IPS-18a (cell line): ENCODE measurements at regions not wholly inside any gene's neighbourhood (a gene's known extent, or its start where the extent isn't known, plus 50 kb on each side); places are given as distances from the start of the nearest gene placed in this dataset.

Experiments
- H3K27ac ChIP-seq: one replicate; pipeline ENCODE4 v1.5.1; 2013; ENCODE audit warnings: low read length
- H3K27me3 ChIP-seq: one replicate; pipeline ENCODE4 v1.6.1; 2013; ENCODE audit warnings: mild to moderate bottlenecking, low read length; ENCODE audit not compliant: control insufficient read depth, insufficient read depth
- H3K36me3 ChIP-seq: one replicate; pipeline ENCODE4 v1.6.1; 2013; ENCODE audit warnings: low read depth, low read length; ENCODE audit not compliant: control insufficient read depth
- H3K4me1 ChIP-seq: one replicate; pipeline ENCODE4 v1.6.1; 2013; ENCODE audit warnings: low read depth, low read length; ENCODE audit not compliant: control insufficient read depth
- H3K4me3 ChIP-seq: one replicate; pipeline ENCODE4 v1.5.1; 2013; ENCODE audit warnings: low read length
- H3K9ac ChIP-seq: one replicate; pipeline ENCODE4 v1.6.1; 2013; ENCODE audit warnings: mild to moderate bottlenecking, low read length, moderate library complexity
- H3K9me3 ChIP-seq: one replicate; pipeline ENCODE4 v1.6.1; 2013; ENCODE audit warnings: low read depth, low read length; ENCODE audit not compliant: control insufficient read depth

GRCh38 chr2:5921081-5921642, 229.0 kb downstream of the SOX11 start:
- Histone ChIP-seq H3K9ac (no peak overlapping the region), H3K36me3 (no peaks in the 10 kb centered on the region), H3K4me3 (no peak overlapping the region), H3K27ac (no peak overlapping the region), H3K27me3 (no peaks in the 10 kb centered on the region), H3K9me3 (no peaks in the 10 kb centered on the region), H3K4me1 (no peaks in the 10 kb centered on the region)

DNA sequence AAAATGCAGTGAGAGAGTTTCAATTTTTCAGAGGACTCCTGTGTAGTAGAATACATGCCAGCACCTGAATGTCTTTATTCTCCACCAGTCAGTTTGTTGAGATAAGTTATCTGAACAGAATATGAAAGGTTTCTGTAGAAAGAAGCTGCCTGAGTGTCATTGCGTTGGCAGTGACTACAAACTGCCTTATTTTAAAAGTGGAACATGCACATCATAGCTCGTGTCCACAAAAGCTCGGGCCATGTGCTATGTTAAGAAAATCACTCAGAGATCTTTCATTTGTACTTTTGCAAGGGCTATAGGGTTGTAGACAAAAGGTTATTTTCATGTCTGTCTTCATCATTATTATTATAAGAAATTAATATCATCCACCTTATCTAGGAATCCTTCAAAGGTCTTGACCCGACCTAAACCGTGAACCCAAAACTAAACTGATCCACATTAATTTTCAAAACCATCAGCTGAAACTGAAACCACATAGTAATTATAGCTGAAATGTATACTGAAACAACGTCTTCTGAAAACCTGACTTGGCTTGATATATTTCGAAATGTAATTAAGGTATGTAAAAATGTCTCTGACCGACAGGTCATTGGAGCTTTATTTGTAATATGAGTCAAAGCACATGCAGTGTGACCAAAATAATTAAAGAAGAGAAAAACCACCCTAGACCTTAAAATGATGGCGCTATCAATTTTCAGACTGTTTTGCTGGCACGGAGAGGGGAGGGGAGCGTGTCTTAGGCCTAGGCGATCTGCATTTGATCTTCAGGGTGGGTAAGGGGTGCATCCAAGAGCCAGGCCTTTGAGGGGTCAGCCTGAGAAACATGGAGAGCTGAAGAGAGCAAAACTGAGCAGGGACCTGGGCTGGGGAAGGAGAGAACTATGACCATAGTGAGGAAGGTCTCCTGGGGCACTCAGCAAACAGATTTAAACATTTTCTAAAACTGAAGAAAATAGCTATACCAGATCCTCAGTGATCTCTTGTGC, 232.1 kb downstream of the SOX11 start:
- no peaks in the 10 kb centered on the region for H3K36me3 ChIP-seq
- no peak overlapping the region for H3K27ac ChIP-seq
- no peaks in the 10 kb centered on the region for H3K9me3 ChIP-seq
- H3K4me3 ChIP-seq: no peak overlapping the region
- no peaks in the 10 kb centered on the region for H3K27me3 ChIP-seq
- peaks cover 9% of the 10 kb centered on the region for H3K4me1 ChIP-seq
- no peak overlapping the region for H3K9ac ChIP-seq

- Histone ChIP-seq H3K27me3 (no peaks in the 10 kb centered on the region), H3K9ac (no peak overlapping the region), H3K27ac (no peak overlapping the region), H3K9me3 (no peaks in the 10 kb centered on the region), H3K36me3 (no peaks in the 10 kb centered on the region), H3K4me1 (peaks cover 9% of the 10 kb centered on the region), H3K4me3 (no peak overlapping the region)
Measured at GRCh38 chr2:5925604-5926003, 233.4 kb downstream of the SOX11 start.

GRCh38 chr2:5926871-5927512, 234.8 kb downstream of the SOX11 start:
- peaks cover 9% of the 10 kb centered on the region for H3K4me1 ChIP-seq
- H3K27me3 ChIP-seq: no peaks in the 10 kb centered on the region
- H3K27ac ChIP-seq: no peak overlapping the region
- H3K4me3 ChIP-seq: no peak overlapping the region
- H3K9ac ChIP-seq: no peak overlapping the region
- H3K36me3 ChIP-seq: no peaks in the 10 kb centered on the region
- H3K9me3 ChIP-seq: no peaks in the 10 kb centered on the region

DNA sequence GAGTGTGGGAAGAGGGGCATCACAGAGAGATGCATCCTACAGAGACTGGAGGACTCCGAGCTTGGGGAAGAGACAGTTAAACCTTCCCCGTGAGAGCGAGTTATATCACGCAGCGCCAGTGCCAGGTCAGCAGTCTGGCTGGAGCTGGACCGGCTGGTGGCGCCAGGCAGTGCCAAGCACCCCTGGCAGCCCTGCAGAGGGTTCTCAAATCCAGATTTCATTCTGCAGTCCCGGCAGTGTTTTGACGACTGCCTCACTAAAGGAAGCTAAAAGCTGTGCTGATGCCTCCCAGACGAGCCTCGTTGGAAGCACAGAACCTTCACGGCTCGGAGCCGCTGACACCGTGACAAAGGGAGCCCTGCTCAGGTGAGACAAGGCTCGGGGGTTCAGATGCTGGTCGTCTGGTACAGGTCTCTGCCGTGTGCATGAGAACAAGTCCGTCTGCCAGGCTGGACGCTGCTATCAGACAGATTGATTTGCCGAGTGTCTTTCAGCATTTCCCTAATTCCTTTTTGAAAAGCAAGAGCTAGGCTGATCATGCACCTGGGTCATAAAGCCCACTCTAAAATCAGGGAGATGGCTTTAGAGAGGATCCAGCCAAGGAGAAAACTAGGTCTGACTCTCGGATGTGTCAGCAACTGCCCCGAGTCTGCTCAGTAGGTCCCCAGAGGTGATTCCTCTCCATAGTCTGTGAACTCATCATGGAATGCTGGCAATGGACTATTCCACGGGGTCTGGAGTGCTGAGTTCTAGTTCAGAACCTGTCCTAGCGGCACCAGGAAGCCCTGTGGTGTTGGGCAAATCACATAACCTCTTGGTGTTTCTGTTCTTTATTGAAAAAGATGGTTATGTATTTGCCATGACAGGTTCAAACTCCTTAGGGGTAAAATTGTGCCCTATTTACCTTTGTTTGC, 240.6 kb downstream of the SOX11 start:
- Histone ChIP-seq H3K4me1 (peaks cover 2% of the 10 kb centered on the region), H3K9ac (no peak overlapping the region), H3K4me3 (no peak overlapping the region), H3K27me3 (no peaks in the 10 kb centered on the region), H3K9me3 (no peaks in the 10 kb centered on the region), H3K36me3 (no peaks in the 10 kb centered on the region), H3K27ac (no peak overlapping the region)

- no peak overlapping the region for H3K9ac ChIP-seq
- peaks cover 11% of the 10 kb centered on the region for H3K4me1 ChIP-seq
- H3K27ac ChIP-seq: no peak overlapping the region
- H3K27me3 ChIP-seq: no peaks in the 10 kb centered on the region
- H3K9me3 ChIP-seq: no peaks in the 10 kb centered on the region
- no peaks in the 10 kb centered on the region for H3K36me3 ChIP-seq
- no peak overlapping the region for H3K4me3 ChIP-seq
Measured at GRCh38 chr2:5933669-5934068, 241.5 kb downstream of the SOX11 start.

- no peaks in the 10 kb centered on the region for H3K36me3 ChIP-seq
Measured at GRCh38 chr2:5937321-5937720, 245.1 kb downstream of the SOX11 start.

DNA sequence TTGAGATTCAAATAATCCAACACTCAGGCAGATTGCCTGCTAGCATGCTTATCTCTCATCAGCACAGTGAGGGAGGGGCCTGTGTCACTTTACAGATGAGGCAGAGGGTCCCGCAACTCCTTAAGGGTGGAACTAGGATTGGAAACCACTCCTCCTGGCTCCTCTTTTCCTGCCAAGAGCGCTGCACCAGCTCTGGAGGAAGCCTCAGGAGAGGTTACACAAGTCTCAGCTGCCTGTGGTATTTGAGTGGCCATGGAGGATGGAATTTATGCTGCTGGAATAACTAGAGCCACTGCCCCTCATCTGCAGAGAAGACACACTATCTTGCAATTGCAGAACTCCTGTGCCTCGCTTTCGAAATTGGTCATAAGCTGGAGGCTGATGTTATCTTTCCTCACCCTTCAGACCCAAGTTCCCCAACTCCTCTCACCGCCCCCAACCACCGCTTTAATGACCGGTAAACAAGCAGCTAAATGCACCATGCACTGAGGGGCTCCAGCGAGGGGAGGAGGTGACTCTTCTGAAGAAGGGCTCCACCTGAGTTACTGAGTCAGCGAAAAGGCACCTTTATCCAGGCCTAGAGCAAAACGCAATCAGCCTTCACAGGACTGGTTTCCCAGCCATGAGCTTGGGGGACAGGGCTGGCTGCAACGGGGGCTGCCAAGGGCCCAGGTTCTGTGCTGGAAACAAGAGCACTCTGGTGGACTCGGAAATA, 245.8 kb downstream of the SOX11 start:
- H3K4me3 ChIP-seq: no peak overlapping the region
- H3K4me1 ChIP-seq: peaks cover 12% of the 10 kb centered on the region
- H3K27me3 ChIP-seq: no peaks in the 10 kb centered on the region
- H3K27ac ChIP-seq: no peak overlapping the region
- no peaks in the 10 kb centered on the region for H3K36me3 ChIP-seq
- no peaks in the 10 kb centered on the region for H3K9me3 ChIP-seq
- no peak overlapping the region for H3K9ac ChIP-seq

More at GRCh38 chr2:5937321-5937720, 245.1 kb downstream of the SOX11 start:
- Histone ChIP-seq H3K27ac (no peak overlapping the region), H3K4me1 (peaks cover 12% of the 10 kb centered on the region), H3K9ac (no peak overlapping the region), H3K9me3 (no peaks in the 10 kb centered on the region), H3K4me3 (no peak overlapping the region), H3K27me3 (no peaks in the 10 kb centered on the region)

GRCh38 chr2:5938566-5938896, 246.3 kb downstream of the SOX11 start:
- Histone ChIP-seq H3K27ac (no peak overlapping the region), H3K36me3 (no peaks in the 10 kb centered on the region), H3K9me3 (no peaks in the 10 kb centered on the region), H3K9ac (no peak overlapping the region), H3K4me3 (no peak overlapping the region), H3K27me3 (no peaks in the 10 kb centered on the region), H3K4me1 (peaks cover 12% of the 10 kb centered on the region)

GRCh38 chr2:5939553-5939952, 247.4 kb downstream of the SOX11 start:
- no peaks in the 10 kb centered on the region for H3K27me3 ChIP-seq
- H3K4me3 ChIP-seq: no peak overlapping the region
- no peak overlapping the region for H3K27ac ChIP-seq
- no peak overlapping the region for H3K9ac ChIP-seq
- no peaks in the 10 kb centered on the region for H3K9me3 ChIP-seq
- H3K4me1 ChIP-seq: peaks cover 12% of the 10 kb centered on the region
- no peaks in the 10 kb centered on the region for H3K36me3 ChIP-seq
